Suprapubic skin (tissue), 4 donors: ENCODE measurements at regions not wholly inside any gene's neighbourhood (a gene's known extent, or its start where the extent isn't known, plus 50 kb on each side); places are given as distances from the start of the nearest gene placed in this dataset.

Experiments used
- DNase-seq, 2 donors: peaks; one replicate each; pipeline ENCODE4 v3.0.0-alpha.2; 2019; ENCODE audit warnings: low spot score in 2 of 2
- H3K27ac ChIP-seq: fragments of 200-600 bp; sonication (generic); one replicate; pipeline ENCODE4 v1.5.1; 2019
- H3K27me3 ChIP-seq: fragments of 200-600 bp; sonication (generic); one replicate; pipeline ENCODE4 v1.5.1; 2019
- H3K36me3 ChIP-seq: fragments of 200-600 bp; sonication (generic); one replicate; pipeline ENCODE4 v1.5.1; 2019
- H3K4me1 ChIP-seq: fragments of 200-600 bp; sonication (generic); one replicate; pipeline ENCODE4 v1.5.1; 2019
- H3K4me3 ChIP-seq: fragments of 200-600 bp; sonication (generic); one replicate; pipeline ENCODE4 v1.5.1; 2019; ENCODE audit warnings: mild to moderate bottlenecking
- H3K9me3 ChIP-seq: fragments of 200-600 bp; sonication (generic); one replicate; pipeline ENCODE4 v1.5.1; 2019
- EP300 ChIP-seq: sonication (generic); formaldehyde crosslinking; IDR thresholded peaks from one replicate; pipeline ENCODE4 v1.6.1; 2017; ENCODE audit warnings: antibody characterized with exemption
- POLR2A ChIP-seq, 2 donors: fragments of 450-650 bp; IDR thresholded peaks; one replicate each; pipeline ENCODE4 v1.6.1; 2017; ENCODE audit warnings: antibody characterized with exemption in 2 of 2, mild to moderate bottlenecking in 2 of 2, moderate library complexity in 2 of 2
- POLR2AphosphoS5 ChIP-seq, 3 donors: sonication (generic); formaldehyde crosslinking; IDR thresholded peaks; one replicate each; pipeline ENCODE4 v1.6.1; 2017; ENCODE audit warnings: antibody characterized with exemption in 3 of 3
- WGBS: methylation state at CpG from one replicate; pipeline ENCODE4 v1.1.5; 2018; 5-methylcytosine and 5-hydroxymethylcytosine counted together
- TF ChIP-seq, protein P1 (sequence below), 2 donors: fragments of 200-600 bp in 1 of 2; fragments of 450-650 bp in 1 of 2; sonication (generic) in 1 of 2; IDR thresholded peaks; one replicate each; pipeline ENCODE4 v1.5.1; 2016 to 2019; ENCODE audit warnings: antibody characterized with exemption in 2 of 2, mild to moderate bottlenecking in 1 of 2, moderate library complexity in 1 of 2

DNA sequence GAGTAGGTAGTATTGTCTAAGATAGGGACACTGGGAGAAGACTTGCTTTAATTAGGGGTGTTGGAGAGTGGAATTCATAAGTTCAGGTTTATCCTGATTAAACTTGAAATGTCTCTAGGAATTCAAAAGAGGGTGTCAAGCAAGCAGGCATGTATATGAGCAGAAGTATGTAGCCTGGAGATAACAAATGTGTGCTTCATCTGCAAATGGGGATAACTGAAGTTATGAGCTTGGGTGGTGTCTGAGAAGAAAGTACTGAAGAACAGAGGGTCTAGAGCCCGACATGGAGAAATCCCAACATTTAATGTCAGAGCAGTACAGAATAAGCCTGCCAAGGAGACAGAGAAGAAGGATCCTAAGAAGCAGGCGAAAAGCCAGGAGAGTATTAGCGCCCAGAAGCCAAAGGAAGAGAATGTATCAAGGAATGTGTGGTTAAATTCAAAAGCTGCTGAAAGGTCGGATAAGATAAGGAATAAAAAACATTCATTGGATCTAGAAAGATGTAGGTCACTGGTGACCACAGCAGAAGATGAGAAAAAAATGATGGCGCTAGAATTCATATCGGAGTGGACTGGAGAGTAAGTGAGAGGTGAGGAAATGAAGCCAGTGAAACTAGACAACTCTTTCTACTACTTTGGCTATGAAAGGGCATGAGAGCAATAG, 401.5 kb upstream of the PIK3R1 start:
- TF ChIP-seq, protein P1, sequence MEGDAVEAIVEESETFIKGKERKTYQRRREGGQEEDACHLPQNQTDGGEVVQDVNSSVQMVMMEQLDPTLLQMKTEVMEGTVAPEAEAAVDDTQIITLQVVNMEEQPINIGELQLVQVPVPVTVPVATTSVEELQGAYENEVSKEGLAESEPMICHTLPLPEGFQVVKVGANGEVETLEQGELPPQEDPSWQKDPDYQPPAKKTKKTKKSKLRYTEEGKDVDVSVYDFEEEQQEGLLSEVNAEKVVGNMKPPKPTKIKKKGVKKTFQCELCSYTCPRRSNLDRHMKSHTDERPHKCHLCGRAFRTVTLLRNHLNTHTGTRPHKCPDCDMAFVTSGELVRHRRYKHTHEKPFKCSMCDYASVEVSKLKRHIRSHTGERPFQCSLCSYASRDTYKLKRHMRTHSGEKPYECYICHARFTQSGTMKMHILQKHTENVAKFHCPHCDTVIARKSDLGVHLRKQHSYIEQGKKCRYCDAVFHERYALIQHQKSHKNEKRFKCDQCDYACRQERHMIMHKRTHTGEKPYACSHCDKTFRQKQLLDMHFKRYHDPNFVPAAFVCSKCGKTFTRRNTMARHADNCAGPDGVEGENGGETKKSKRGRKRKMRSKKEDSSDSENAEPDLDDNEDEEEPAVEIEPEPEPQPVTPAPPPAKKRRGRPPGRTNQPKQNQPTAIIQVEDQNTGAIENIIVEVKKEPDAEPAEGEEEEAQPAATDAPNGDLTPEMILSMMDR (IDR thresholded peaks at IDR 0.05): no peak
- no peak for TF ChIP-seq POLR2AphosphoS5 (IDR thresholded peaks at IDR 0.05)
- no peak for TF ChIP-seq EP300
- TF ChIP-seq POLR2A (IDR thresholded peaks at IDR 0.05): no peak
- no peaks in the 10 kb centered on the region for H3K36me3 ChIP-seq
- H3K4me1 ChIP-seq: peaks cover 22% of the 10 kb centered on the region
- 75% methylated on average over 6 of the region's 6 CpGs for WGBS
- H3K27ac ChIP-seq: no peak overlapping the region
- no peak overlapping the region for H3K4me3 ChIP-seq
- no peak for DNase-seq
- no peaks in the 10 kb centered on the region for H3K9me3 ChIP-seq
- no peaks in the 10 kb centered on the region for H3K27me3 ChIP-seq

DNA sequence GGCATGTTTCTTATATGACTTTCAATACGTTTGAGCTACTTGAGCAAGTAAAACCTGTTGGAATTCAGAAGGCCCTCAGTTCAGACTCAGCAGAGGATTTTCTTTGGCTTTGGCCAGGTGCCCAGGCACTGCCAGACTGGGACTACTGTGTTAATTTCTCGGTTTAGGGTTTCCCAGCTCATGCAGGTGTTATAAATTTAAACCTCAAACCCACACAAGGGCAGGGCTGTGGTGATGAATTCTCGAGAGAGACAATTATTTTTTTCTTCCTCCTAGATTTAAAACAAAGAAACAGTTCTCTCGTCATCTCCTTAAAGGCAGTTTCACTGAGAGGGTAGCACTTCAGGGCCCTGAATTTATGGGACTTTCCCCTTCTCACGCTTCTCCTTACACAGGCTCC, 406.0 kb upstream of the PIK3R1 start:
- no peaks in the 10 kb centered on the region for H3K9me3 ChIP-seq
- H3K36me3 ChIP-seq: no peaks in the 10 kb centered on the region
- H3K4me3 ChIP-seq: no peak overlapping the region

DNA sequence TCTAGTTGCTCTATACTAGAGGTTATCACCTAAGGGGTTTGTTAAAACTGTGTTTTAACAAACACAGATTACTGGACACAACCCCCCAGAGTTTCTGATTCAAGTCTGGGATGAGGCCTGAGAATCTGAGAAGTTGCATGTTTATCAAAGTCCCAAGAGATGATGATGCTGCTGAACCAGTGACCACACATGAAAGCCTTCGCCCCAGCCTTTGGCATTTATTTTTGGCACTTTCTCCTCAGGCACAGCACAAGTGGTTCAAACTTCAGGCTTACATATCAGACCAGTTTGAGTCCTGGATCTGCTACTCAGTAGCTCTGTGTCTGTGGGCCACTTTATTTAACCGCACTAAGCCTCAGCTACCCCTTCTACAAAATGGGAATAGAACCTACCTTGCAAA, 407.2 kb upstream of the PIK3R1 start:
- no peaks in the 10 kb centered on the region for H3K27me3 ChIP-seq
- no peaks in the 10 kb centered on the region for H3K36me3 ChIP-seq
- H3K27ac ChIP-seq: no peak overlapping the region
- 75% methylated on average over 2 of the region's 2 CpGs for WGBS
- H3K4me3 ChIP-seq: no peak overlapping the region
- H3K4me1 ChIP-seq: peaks cover 15% of the 10 kb centered on the region
- no peak for DNase-seq
- no peaks in the 10 kb centered on the region for H3K9me3 ChIP-seq
- no peak for TF ChIP-seq POLR2AphosphoS5 (IDR thresholded peaks at IDR 0.05)
- TF ChIP-seq POLR2A (IDR thresholded peaks at IDR 0.05): no peak
- TF ChIP-seq, protein P1 (IDR thresholded peaks at IDR 0.05): no peak
- no peak for TF ChIP-seq EP300

More for the DNA sequence above, 406.0 kb upstream of the PIK3R1 start:
- WGBS: 76% methylated on average over 5 of the region's 5 CpGs
- no peak overlapping the region for H3K27ac ChIP-seq
- no peaks in the 10 kb centered on the region for H3K27me3 ChIP-seq
- peaks cover 15% of the 10 kb centered on the region for H3K4me1 ChIP-seq
- TF ChIP-seq EP300: no peak
- TF ChIP-seq, protein P1 (IDR thresholded peaks at IDR 0.05): no peak
- no peak for TF ChIP-seq POLR2AphosphoS5 (IDR thresholded peaks at IDR 0.05)
- TF ChIP-seq POLR2A (IDR thresholded peaks at IDR 0.05): no peak
- no peak for DNase-seq

DNA sequence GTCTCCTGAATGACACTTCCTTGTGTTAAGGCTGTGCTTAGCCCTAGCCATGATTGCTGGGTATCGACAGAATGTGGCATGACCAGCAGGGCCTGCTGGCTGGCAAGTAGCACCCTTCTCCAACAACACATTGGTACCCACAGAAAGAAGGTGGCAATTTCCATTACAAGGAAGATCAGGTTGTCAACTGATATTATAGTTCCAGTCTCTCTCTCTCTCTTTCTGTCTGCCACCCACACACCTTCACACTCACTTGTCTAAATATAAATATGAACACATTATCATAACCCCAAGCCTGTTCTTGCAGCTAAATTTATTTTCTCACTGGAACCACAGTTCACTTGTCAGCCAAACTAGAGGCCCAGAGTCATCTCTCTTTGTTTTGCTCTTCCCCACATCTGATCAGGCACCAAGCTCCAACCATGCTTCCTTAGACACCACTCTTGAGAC, 408.1 kb upstream of the PIK3R1 start:
- 67% methylated on average over 1 of the region's 1 CpG for WGBS

More for the DNA sequence above, 408.1 kb upstream of the PIK3R1 start:
- no peak for DNase-seq
- Histone ChIP-seq H3K27ac (no peak overlapping the region), H3K4me3 (no peak overlapping the region), H3K27me3 (no peaks in the 10 kb centered on the region), H3K36me3 (no peaks in the 10 kb centered on the region), H3K4me1 (peaks cover 15% of the 10 kb centered on the region), H3K9me3 (no peaks in the 10 kb centered on the region)
- TF ChIP-seq POLR2A (IDR thresholded peaks at IDR 0.05) (no peak), POLR2AphosphoS5 (IDR thresholded peaks at IDR 0.05) (no peak), EP300 (no peak)
- TF ChIP-seq, protein P1 (IDR thresholded peaks at IDR 0.05): no peak
